Smooth muscle cell (in vitro differentiated cells): ENCODE measurements at regions not wholly inside any gene's neighbourhood (a gene's known extent, or its start where the extent isn't known, plus 50 kb on each side); places are given as distances from the start of the nearest gene placed in this dataset.

Source experiments
- DNase-seq: peaks from one replicate; lab custom pipeline; 2025; ENCODE audit not compliant: unreplicated experiment; lab: John Stamatoyannopoulos, UW
- H2AFZ ChIP-seq: fragments of 200-600 bp; sonication (generic); 2 replicates; pipeline ENCODE4 v1.6.0; 2016; ENCODE audit warnings: antibody characterized with exemption, low read depth, mild to moderate bottlenecking
- H3F3A ChIP-seq: fragments of 200-600 bp; sonication (generic); 2 replicates; pipeline ENCODE4 v1.6.0; 2017; ENCODE audit warnings: antibody characterized with exemption, low read depth
- H3K27ac ChIP-seq: fragments of 200-600 bp; sonication (generic); 2 replicates; pipeline ENCODE4 v1.5.1; 2016; ENCODE audit warnings: low read depth, mild to moderate bottlenecking
- H3K27me3 ChIP-seq: fragments of 200-600 bp; sonication (generic); 2 replicates; pipeline ENCODE4 v1.6.1; 2016; ENCODE audit warnings: low read depth, mild to moderate bottlenecking
- H3K36me3 ChIP-seq: fragments of 200-600 bp; sonication (generic); 2 replicates; pipeline ENCODE4 v1.5.1; 2016; ENCODE audit warnings: low read depth
- H3K4me1 ChIP-seq: fragments of 200-600 bp; sonication (generic); 2 replicates; pipeline ENCODE4 v1.5.1; 2016; ENCODE audit warnings: low read depth
- H3K4me2 ChIP-seq: fragments of 200-600 bp; sonication (generic); 2 replicates; pipeline ENCODE4 v1.6.0; 2016; ENCODE audit warnings: mild to moderate bottlenecking
- H3K4me3 ChIP-seq: fragments of 200-600 bp; sonication (generic); 2 replicates; pipeline ENCODE4 v1.5.1; 2016; ENCODE audit warnings: mild to moderate bottlenecking
- H3K79me2 ChIP-seq: fragments of 200-600 bp; sonication (generic); 2 replicates; pipeline ENCODE4 v1.6.0; 2016; ENCODE audit warnings: low read depth, mild to moderate bottlenecking
- H3K9ac ChIP-seq: fragments of 200-600 bp; sonication (generic); 2 replicates; pipeline ENCODE4 v1.6.0; 2016; ENCODE audit warnings: low read depth
- H3K9me3 ChIP-seq: fragments of 200-600 bp; sonication (generic); replicated peaks from 2 replicates; pipeline ENCODE4 v1.5.1; 2016; ENCODE audit warnings: low read depth
- H4K20me1 ChIP-seq: fragments of 200-600 bp; sonication (generic); 2 replicates; pipeline ENCODE4 v1.6.0; 2016; ENCODE audit warnings: low read depth
- CTCF ChIP-seq: fragments of 200-600 bp; sonication (generic); IDR thresholded peaks from 2 replicates; pipeline ENCODE4 v1.5.1; 2017; ENCODE audit warnings: borderline replicate concordance, mild to moderate bottlenecking, antibody characterized with exemption; ENCODE audit not compliant: insufficient read depth, poor library complexity, severe bottlenecking
- WGBS: methylation state at CpG from one replicate; pipeline ENCODE4 v1.1.7; 2016; ENCODE audit warnings: low lambda C conversion rate; 5-methylcytosine and 5-hydroxymethylcytosine counted together

GRCh38 chr5:162209005-162209605 is 141.5 kb downstream of the GABRG2 start:
- Histone ChIP-seq H3K9ac (no peak overlapping the region), H3K79me2 (no peaks in the 10 kb centered on the region), H3K4me1 (no peaks in the 10 kb centered on the region), H3F3A (no peaks in the 10 kb centered on the region), H3K36me3 (no peaks in the 10 kb centered on the region), H2AFZ (no peak overlapping the region), H3K4me3 (no peak overlapping the region), H3K27me3 (no peaks in the 10 kb centered on the region), H4K20me1 (no peaks in the 10 kb centered on the region), H3K27ac (no peak overlapping the region), H3K9me3 (no peaks in the 10 kb centered on the region), H3K4me2 (no peak overlapping the region)
- 41% methylated on average over 5 of the region's 5 CpGs for WGBS
- peak; percentile 65 for TF ChIP-seq CTCF
- DNase-seq = peak; percentile 4

GRCh38 chr5:162214551-162214950 is 147.0 kb downstream of the GABRG2 start:
- Histone ChIP-seq H3K9me3 (no peaks in the 10 kb centered on the region), H3F3A (no peaks in the 10 kb centered on the region), H3K36me3 (no peaks in the 10 kb centered on the region), H3K4me2 (no peak overlapping the region), H3K27ac (no peak overlapping the region), H2AFZ (no peak overlapping the region), H4K20me1 (no peaks in the 10 kb centered on the region), H3K4me3 (no peak overlapping the region), H3K27me3 (no peaks in the 10 kb centered on the region), H3K79me2 (no peaks in the 10 kb centered on the region), H3K4me1 (no peaks in the 10 kb centered on the region), H3K9ac (no peak overlapping the region)
- 99% methylated on average over 2 of the region's 2 CpGs for WGBS
- no peak for TF ChIP-seq CTCF
- DNase-seq = no peak

GRCh38 chr5:162217037-162217436 is 149.5 kb downstream of the GABRG2 start:
- H3K4me2 ChIP-seq = no peak overlapping the region
- no peak overlapping the region for H3K9ac ChIP-seq
- H3K4me3 ChIP-seq = no peak overlapping the region
- no peaks in the 10 kb centered on the region for H3K27me3 ChIP-seq
- no peak overlapping the region for H3K27ac ChIP-seq
- no peaks in the 10 kb centered on the region for H4K20me1 ChIP-seq
- WGBS = 92% methylated on average over 1 of the region's 1 CpG
- no peaks in the 10 kb centered on the region for H3K79me2 ChIP-seq
- TF ChIP-seq CTCF = no peak
- no peaks in the 10 kb centered on the region for H3K36me3 ChIP-seq
- no peak overlapping the region for H2AFZ ChIP-seq
- no peaks in the 10 kb centered on the region for H3K9me3 ChIP-seq
- H3F3A ChIP-seq = no peaks in the 10 kb centered on the region
- H3K4me1 ChIP-seq = no peaks in the 10 kb centered on the region
- DNase-seq = no peak

- no peak for TF ChIP-seq CTCF
- no peak overlapping the region for H3K4me3 ChIP-seq
- no peaks in the 10 kb centered on the region for H3F3A ChIP-seq
Measured at GRCh38 chr5:162221910-162222309, 154.3 kb downstream of the GABRG2 start.

More at GRCh38 chr5:162221910-162222309, 154.3 kb downstream of the GABRG2 start:
- H3K9ac ChIP-seq = no peak overlapping the region
- H3K4me2 ChIP-seq = no peak overlapping the region
- no peaks in the 10 kb centered on the region for H3K4me1 ChIP-seq
- H3K27me3 ChIP-seq = no peaks in the 10 kb centered on the region
- H3K27ac ChIP-seq = no peak overlapping the region
- no peak overlapping the region for H2AFZ ChIP-seq
- no peaks in the 10 kb centered on the region for H3K79me2 ChIP-seq
- no peaks in the 10 kb centered on the region for H4K20me1 ChIP-seq
- no peaks in the 10 kb centered on the region for H3K36me3 ChIP-seq
- DNase-seq = no peak
- H3K9me3 ChIP-seq = no peaks in the 10 kb centered on the region
